NB4 (cell line): ENCODE measurements at regions not wholly inside any gene's neighbourhood (a gene's known extent, or its start where the extent isn't known, plus 50 kb on each side); places are given as distances from the start of the nearest gene placed in this dataset.

Source experiments
- CTCF ChIP-seq: IDR thresholded peaks from one replicate; pipeline ENCODE4 v1.5.1; 2012; ENCODE audit warnings: low read depth, low read length
- MAX ChIP-seq: IDR thresholded peaks from 2 replicates; pipeline ENCODE4 v1.6.1; 2011; ENCODE audit warnings: low read depth, low read length
- MYC ChIP-seq: IDR thresholded peaks from 2 replicates; pipeline ENCODE4 v1.6.1; 2011; ENCODE audit warnings: low read depth, low read length
- POLR2A ChIP-seq: IDR thresholded peaks from 2 replicates; pipeline ENCODE4 v1.6.1; 2011; ENCODE audit warnings: mild to moderate bottlenecking; ENCODE audit not compliant: insufficient read length; ENCODE audit errors: extremely low read depth

GRCh38 chr2:9712263-9712662, 81.5 kb upstream of the YWHAQ start:
- no peak for TF ChIP-seq CTCF
- no peak for TF ChIP-seq MYC
- no peak for TF ChIP-seq POLR2A
- no peak for TF ChIP-seq MAX
